ENCODE measurements at regions not wholly inside any gene's neighbourhood (a gene's known extent, or its start where the extent isn't known, plus 50 kb on each side); places are given as distances from the start of the nearest gene placed in this dataset.

GRCh38 chr11:121899520-121899919 is 216.5 kb downstream of the BLID start:
- DNase-seq = no peak

- DNase-seq = no peak
Observed at GRCh38 chr11:121898903-121899302, 217.1 kb downstream of the BLID start.

GRCh38 chr11:121895919-121896318 is 220.1 kb downstream of the BLID start:
- DNase-seq = no peak

- no peak for DNase-seq
Observed at GRCh38 chr11:121894581-121894980, 221.4 kb downstream of the BLID start.

GRCh38 chr11:121892863-121893262 is 223.2 kb downstream of the BLID start:
- no peak for DNase-seq

GRCh38 chr11:121892131-121892681 is 223.8 kb downstream of the BLID start:
- no peak for DNase-seq

GRCh38 chr11:121890946-121891515 is 225.0 kb downstream of the BLID start:
- no peak for DNase-seq

- DNase-seq = no peak
Observed at GRCh38 chr11:121890377-121890776, 225.6 kb downstream of the BLID start.

GRCh38 chr11:121889931-121890330 is 226.1 kb downstream of the BLID start:
- DNase-seq = no peak

- no peak for DNase-seq
Observed at GRCh38 chr11:121889186-121889585, 226.8 kb downstream of the BLID start.

- no peak for DNase-seq
Observed at GRCh38 chr11:121887976-121888557, 227.9 kb downstream of the BLID start.

- DNase-seq = no peak
Observed at GRCh38 chr11:121887569-121887968, 228.4 kb downstream of the BLID start.

- no peak for DNase-seq
Observed at GRCh38 chr11:121886996-121887395, 229.0 kb downstream of the BLID start.

GRCh38 chr11:121886005-121886734 is 229.8 kb downstream of the BLID start:
- DNase-seq = no peak

GRCh38 chr11:121884626-121885025 is 231.4 kb downstream of the BLID start:
- DNase-seq = no peak

GRCh38 chr11:121881806-121882205 is 234.2 kb downstream of the BLID start:
- no peak for DNase-seq

GRCh38 chr11:121877152-121877551 is 238.9 kb downstream of the BLID start:
- DNase-seq = no peak

GRCh38 chr11:121873766-121874165 is 242.2 kb downstream of the BLID start:
- no peak for DNase-seq

GRCh38 chr11:121872356-121872755 is 243.7 kb downstream of the BLID start:
- DNase-seq = no peak

- no peak for DNase-seq
Observed at GRCh38 chr11:121870206-121871045, 245.6 kb downstream of the BLID start.

GRCh38 chr11:121869478-121869877 is 246.5 kb downstream of the BLID start:
- DNase-seq = no peak

- DNase-seq = no peak
Observed at GRCh38 chr11:121866754-121867153, 249.3 kb downstream of the BLID start.

All from left kidney (tissue), 1 donor.